ENCODE measurements at regions not wholly inside any gene's neighbourhood (a gene's known extent, or its start where the extent isn't known, plus 50 kb on each side); places are given as distances from the start of the nearest gene placed in this dataset.

GRCh38 chr6:43901733-43902230 lies 131.8 kb downstream of the VEGFA start:
- TF ChIP-seq POLR2A (IDR thresholded peaks at IDR 0.05): no peak
- TF ChIP-seq CTCF (IDR thresholded peaks at IDR 0.05): no peak
